Stimulated activated CD4-positive, alpha-beta T cell treated with anti-CD3 and anti-CD28 coated beads, Interleukin-2, amount 100 ng/mL, for 24 hours (primary cell): ENCODE measurements at regions not wholly inside any gene's neighbourhood (a gene's known extent, or its start where the extent isn't known, plus 50 kb on each side); places are given as distances from the start of the nearest gene placed in this dataset.
"Not testable (repeated sequence)": the region's sequence is repeated elsewhere in the genome, so short reads cannot be mapped to it uniquely, and the experiment has no call there.

Source experiments
- DNase-seq, 2 donors: peaks; one replicate each; pipeline ENCODE4 v3.0.0-alpha.2; 2020

- DNase-seq = no peak
These were observed 99.9 kb downstream of the AREG start for GRCh38 chr4:74544655-74545361.

- DNase-seq = no peak
These were observed 100.5 kb downstream of the AREG start for GRCh38 chr4:74545448-74545847.

- DNase-seq = no peak
These were observed 101.1 kb downstream of the AREG start for GRCh38 chr4:74546057-74546456.

GRCh38 chr4:74547042-74547441 is 102.1 kb downstream of the AREG start:
- no peak for DNase-seq

GRCh38 chr4:74548561-74548960 is 103.6 kb downstream of the AREG start:
- no peak for DNase-seq

GRCh38 chr4:74549936-74550335 is 105.0 kb downstream of the AREG start:
- DNase-seq = no peak

- no peak for DNase-seq
These were observed 110.3 kb downstream of the AREG start for GRCh38 chr4:74555231-74555630.

- DNase-seq = no peak
These were observed 110.9 kb downstream of the AREG start for GRCh38 chr4:74555843-74556242.

GRCh38 chr4:74559853-74560252 is 114.9 kb downstream of the AREG start:
- DNase-seq = no peak

GRCh38 chr4:74567981-74568380 is 123.0 kb downstream of the AREG start:
- no peak for DNase-seq

GRCh38 chr4:74570095-74570494 is 125.2 kb downstream of the AREG start:
- no peak for DNase-seq

GRCh38 chr4:74578329-74578728 is 133.4 kb downstream of the AREG start:
- no peak for DNase-seq

GRCh38 chr4:74578865-74579264 is 133.9 kb downstream of the AREG start:
- not testable (repeated sequence) for DNase-seq

- DNase-seq = no peak
These were observed 138.3 kb downstream of the AREG start for GRCh38 chr4:74583089-74583700.

- no peak for DNase-seq
These were observed 138.8 kb downstream of the AREG start for GRCh38 chr4:74583757-74584156.

- DNase-seq = no peak
These were observed 143.4 kb downstream of the AREG start for GRCh38 chr4:74588350-74588749.

- no peak for DNase-seq
These were observed 145.5 kb downstream of the AREG start for GRCh38 chr4:74590476-74590875.

GRCh38 chr4:74598611-74599325 is 153.8 kb downstream of the AREG start:
- no peak for DNase-seq

- DNase-seq = no peak
These were observed 158.2 kb downstream of the AREG start for GRCh38 chr4:74603186-74603585.

GRCh38 chr4:74608151-74608949 is 163.4 kb downstream of the AREG start:
- DNase-seq = no peak

GRCh38 chr4:74610491-74610890 is 165.6 kb downstream of the AREG start:
- no peak for DNase-seq

GRCh38 chr4:74612837-74613236 is 167.9 kb downstream of the AREG start:
- DNase-seq = no peak

GRCh38 chr4:74613266-74613665 is 168.3 kb downstream of the AREG start:
- no peak for DNase-seq
